ENCODE measurements at regions not wholly inside any gene's neighbourhood (a gene's known extent, or its start where the extent isn't known, plus 50 kb on each side); places are given as distances from the start of the nearest gene placed in this dataset.

GRCh38 chr17:54085934-54086333, 263.2 kb downstream of the KIF2B start:
- H3F3A ChIP-seq (ENCODE audit: insufficient read depth, low read depth), result no peaks in the 10 kb centered on the region
- TF ChIP-seq EZH2 (IDR thresholded peaks at IDR 0.05; ENCODE audit: low read depth), result no peak
- TF ChIP-seq CTCF (conservative IDR thresholded peaks at IDR 0.05), result no peak
- no peaks in the 10 kb centered on the region for H3K9me3 ChIP-seq (ENCODE audit: insufficient read depth, low read depth)
- no peak for DNase-seq
- H3K4me3 ChIP-seq, result no peak overlapping the region
- BruUV-seq (replicated peaks), result no TSS peak
- H4K20me1 ChIP-seq (ENCODE audit: insufficient read depth), result no peaks in the 10 kb centered on the region
- intact Hi-C loops (cut with micrococcal nuclease; ENCODE audit: unreplicated experiment), result no loop called here
- no peaks in the 10 kb centered on the region for H3K36me3 ChIP-seq (ENCODE audit: low read depth)
- CTCF ChIA-PET, result no interaction called here
- no peaks in the 10 kb centered on the region for H3K9me2 ChIP-seq (ENCODE audit: insufficient read depth)
- H3K27ac ChIP-seq, result no peak overlapping the region
- H3K4me1 ChIP-seq (replicated peaks; ENCODE audit: insufficient read depth), result no peaks in the 10 kb centered on the region
- H3K79me2 ChIP-seq (ENCODE audit: low read depth), result no peaks in the 10 kb centered on the region
- no peak overlapping the region for H3K4me2 ChIP-seq
- POLR2A ChIA-PET (ENCODE audit: unreplicated experiment), result no interaction called here
- no peak overlapping the region for H2AFZ ChIP-seq
- H3K27me3 ChIP-seq (ENCODE audit: insufficient read depth, low read depth), result no peaks in the 10 kb centered on the region

- no peaks in the 10 kb centered on the region for H3F3A ChIP-seq (ENCODE audit: insufficient read depth, low read depth)
- ChIA-PET POLR2A (ENCODE audit: unreplicated experiment) (no interaction called here), CTCF (no interaction called here)
- no peak for TF ChIP-seq CTCF (conservative IDR thresholded peaks at IDR 0.05)
- TF ChIP-seq EZH2 (IDR thresholded peaks at IDR 0.05; ENCODE audit: low read depth), result no peak
- H3K79me2 ChIP-seq (ENCODE audit: low read depth), result no peaks in the 10 kb centered on the region
- intact Hi-C loops (cut with micrococcal nuclease; ENCODE audit: unreplicated experiment), result no loop called here
- H2AFZ ChIP-seq, result no peak overlapping the region
- no peaks in the 10 kb centered on the region for H3K36me3 ChIP-seq (ENCODE audit: low read depth)
- no peak overlapping the region for H3K27ac ChIP-seq
- H3K4me3 ChIP-seq, result no peak overlapping the region
- no peaks in the 10 kb centered on the region for H3K9me3 ChIP-seq (ENCODE audit: insufficient read depth, low read depth)
- H3K4me1 ChIP-seq (replicated peaks; ENCODE audit: insufficient read depth), result no peaks in the 10 kb centered on the region
- no peaks in the 10 kb centered on the region for H4K20me1 ChIP-seq (ENCODE audit: insufficient read depth)
- no peak for DNase-seq
- no peaks in the 10 kb centered on the region for H3K27me3 ChIP-seq (ENCODE audit: insufficient read depth, low read depth)
- BruUV-seq (replicated peaks), result no TSS peak
- H3K9me2 ChIP-seq (ENCODE audit: insufficient read depth), result no peaks in the 10 kb centered on the region
- H3K4me2 ChIP-seq, result no peak overlapping the region
Observed at GRCh38 chr17:54096216-54096615, 273.5 kb downstream of the KIF2B start.

- ChIA-PET POLR2A (ENCODE audit: unreplicated experiment) (no interaction called here), CTCF (no interaction called here)
- no peak overlapping the region for H3K4me2 ChIP-seq
- intact Hi-C loops (cut with micrococcal nuclease; ENCODE audit: unreplicated experiment), result no loop called here
- no peaks in the 10 kb centered on the region for H3F3A ChIP-seq (ENCODE audit: insufficient read depth, low read depth)
- no peaks in the 10 kb centered on the region for H3K27me3 ChIP-seq (ENCODE audit: insufficient read depth, low read depth)
- H4K20me1 ChIP-seq (ENCODE audit: insufficient read depth), result no peaks in the 10 kb centered on the region
- H3K9me2 ChIP-seq (ENCODE audit: insufficient read depth), result no peaks in the 10 kb centered on the region
- TF ChIP-seq CTCF (conservative IDR thresholded peaks at IDR 0.05) (no peak), EZH2 (IDR thresholded peaks at IDR 0.05; ENCODE audit: low read depth) (no peak)
- no peaks in the 10 kb centered on the region for H3K9me3 ChIP-seq (ENCODE audit: insufficient read depth, low read depth)
- no TSS peak for BruUV-seq (replicated peaks)
- H3K4me3 ChIP-seq, result no peak overlapping the region
- no peaks in the 10 kb centered on the region for H3K79me2 ChIP-seq (ENCODE audit: low read depth)
- no peak overlapping the region for H3K27ac ChIP-seq
- H3K4me1 ChIP-seq (replicated peaks; ENCODE audit: insufficient read depth), result no peaks in the 10 kb centered on the region
- H2AFZ ChIP-seq, result no peak overlapping the region
- H3K36me3 ChIP-seq (ENCODE audit: low read depth), result no peaks in the 10 kb centered on the region
- DNase-seq, result no peak
Observed at GRCh38 chr17:54099221-54099620, 276.5 kb downstream of the KIF2B start.
